Caco-2 (cell line): ENCODE measurements at regions not wholly inside any gene's neighbourhood (a gene's known extent, or its start where the extent isn't known, plus 50 kb on each side); places are given as distances from the start of the nearest gene placed in this dataset.

Experiments used
- BruUV-seq: library from RNA; stranded (reverse); fragments of 400-500 nt; replicated peaks from 2 replicates; lab custom pipeline; 2021; lab: Mats Ljungman, UMichigan
- CTCF ChIA-PET: fragments of 300-600 bp; sonication (Branson Sonifier 250); formaldehyde crosslinking; loops from one replicate; lab custom pipeline; 2022; ENCODE audit warnings: antibody characterized with exemption; lab: Charles Lee
- POLR2A ChIA-PET: fragments of 300-600 bp; sonication (Branson Sonifier 250); formaldehyde crosslinking; loops from one replicate; lab custom pipeline; 2022; ENCODE audit warnings: antibody characterized with exemption; lab: Charles Lee
- DNase-seq, 2 experiments: peaks; one replicate each; pipeline versions ENCODE4 v3.0.0 to v3.0.0-alpha.2; 2020 to 2022
- H3K27me3 ChIP-seq: replicated peaks from 2 replicates; pipeline ENCODE4 v1.6.0; 2011; ENCODE audit warnings: low read length; ENCODE audit not compliant: control insufficient read depth, insufficient read depth
- H3K36me3 ChIP-seq: 2 replicates; pipeline ENCODE4 v1.5.1; 2011; ENCODE audit warnings: low read length; ENCODE audit not compliant: control insufficient read depth, insufficient read depth
- H3K4me1 ChIP-seq: fragments of 250-450 bp; sonication (Bioruptor Pico); 2 replicates; pipeline ENCODE4 v1.5.1; 2020; ENCODE audit warnings: mild to moderate bottlenecking
- H3K4me3 ChIP-seq: 2 replicates; pipeline ENCODE4 v1.5.1; 2011; ENCODE audit warnings: low read depth, mild to moderate bottlenecking, control low read depth, low read length
- H3K9me3 ChIP-seq: fragments of 250-450 bp; sonication (Bioruptor Pico); 2 replicates; pipeline ENCODE4 v1.5.1; 2020; ENCODE audit warnings: mild to moderate bottlenecking, moderate library complexity
- H3K27ac Mint-ChIP-seq: one replicate; pipeline ENCODE4 v1.8.0; 2022; ENCODE audit warnings: mixed read lengths; ENCODE audit not compliant: unreplicated experiment
- H3K27me3 Mint-ChIP-seq: one replicate; pipeline ENCODE4 v1.8.0; 2022; ENCODE audit warnings: mixed read lengths; ENCODE audit not compliant: insufficient read depth, unreplicated experiment
- H3K36me3 Mint-ChIP-seq: one replicate; pipeline ENCODE4 v1.8.0; 2022; ENCODE audit warnings: mild to moderate bottlenecking, mixed read lengths; ENCODE audit not compliant: insufficient read depth, unreplicated experiment
- H3K4me1 Mint-ChIP-seq: one replicate; pipeline ENCODE4 v1.8.0; 2022; ENCODE audit warnings: low read depth, mixed read lengths; ENCODE audit not compliant: unreplicated experiment
- H3K4me3 Mint-ChIP-seq: one replicate; pipeline ENCODE4 v1.8.0; 2022; ENCODE audit warnings: mild to moderate bottlenecking, moderate library complexity, mixed read lengths; ENCODE audit not compliant: unreplicated experiment
- H3K9me3 Mint-ChIP-seq: one replicate; pipeline ENCODE4 v1.8.0; 2022; ENCODE audit warnings: mixed read lengths; ENCODE audit not compliant: unreplicated experiment
- intact Hi-C: fragments of 100-400 bp; cut with micrococcal nuclease; formaldehyde crosslinking; loops from one replicate; pipeline ENCODE4 v1.10.0; 2022; ENCODE audit not compliant: unreplicated experiment
- TF ChIP-seq, protein P1 (sequence below), 2 experiments: fragments of 200-600 bp in 1 of 2; IDR thresholded peaks; 1 replicate in 1 of 2; 2 replicates in 1 of 2; pipeline versions ENCODE4 v1.5.1 to v1.8.0; 2011 to 2022; ENCODE audit warnings: antibody characterized with exemption in 1 of 2, control low read depth in 1 of 2, inconsistent platforms in 1 of 2, low read depth in 1 of 2, low read length in 1 of 2, mild to moderate bottlenecking in 1 of 2, moderate library complexity in 1 of 2; ENCODE audit not compliant: insufficient read depth in 1 of 2, severe bottlenecking in 1 of 2, unreplicated experiment in 1 of 2

DNA sequence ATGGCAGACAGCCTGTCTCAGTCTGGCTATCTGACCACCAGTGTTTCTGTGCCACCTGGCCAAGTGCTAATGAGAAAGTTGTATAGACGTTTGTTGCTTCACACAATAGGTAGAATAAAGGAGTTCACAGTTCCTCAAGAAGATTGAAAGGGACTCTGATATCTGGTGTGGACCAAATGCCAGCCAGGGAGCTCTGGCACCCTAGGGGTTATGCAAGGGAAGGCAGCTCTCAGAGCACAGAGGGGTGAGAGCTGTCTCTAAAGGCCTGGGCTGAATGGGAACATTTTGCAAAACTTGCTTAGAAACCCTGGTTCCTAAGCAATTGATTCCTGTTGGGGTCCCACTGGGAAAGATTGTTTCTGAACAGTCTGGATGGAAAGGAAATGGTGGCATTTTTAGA, 553.8 kb downstream of the EPHA4 start:
- H3K4me3 Mint-ChIP-seq = no peak overlapping the region
- ChIA-PET POLR2A (no interaction called here), CTCF (no interaction called here)
- H3K27me3 Mint-ChIP-seq = no peaks in the 10 kb centered on the region
- no TSS peak for BruUV-seq
- no peak for DNase-seq
- intact Hi-C loops = no loop called here
- H3K9me3 Mint-ChIP-seq = no peaks in the 10 kb centered on the region
- Histone ChIP-seq H3K36me3 (no peaks in the 10 kb centered on the region), H3K27me3 (no peaks in the 10 kb centered on the region), H3K4me3 (no peak overlapping the region), H3K9me3 (no peaks in the 10 kb centered on the region), H3K4me1 (no peaks in the 10 kb centered on the region)
- no peaks in the 10 kb centered on the region for H3K4me1 Mint-ChIP-seq
- H3K36me3 Mint-ChIP-seq = no peaks in the 10 kb centered on the region
- no peak overlapping the region for H3K27ac Mint-ChIP-seq
- TF ChIP-seq, protein P1, sequence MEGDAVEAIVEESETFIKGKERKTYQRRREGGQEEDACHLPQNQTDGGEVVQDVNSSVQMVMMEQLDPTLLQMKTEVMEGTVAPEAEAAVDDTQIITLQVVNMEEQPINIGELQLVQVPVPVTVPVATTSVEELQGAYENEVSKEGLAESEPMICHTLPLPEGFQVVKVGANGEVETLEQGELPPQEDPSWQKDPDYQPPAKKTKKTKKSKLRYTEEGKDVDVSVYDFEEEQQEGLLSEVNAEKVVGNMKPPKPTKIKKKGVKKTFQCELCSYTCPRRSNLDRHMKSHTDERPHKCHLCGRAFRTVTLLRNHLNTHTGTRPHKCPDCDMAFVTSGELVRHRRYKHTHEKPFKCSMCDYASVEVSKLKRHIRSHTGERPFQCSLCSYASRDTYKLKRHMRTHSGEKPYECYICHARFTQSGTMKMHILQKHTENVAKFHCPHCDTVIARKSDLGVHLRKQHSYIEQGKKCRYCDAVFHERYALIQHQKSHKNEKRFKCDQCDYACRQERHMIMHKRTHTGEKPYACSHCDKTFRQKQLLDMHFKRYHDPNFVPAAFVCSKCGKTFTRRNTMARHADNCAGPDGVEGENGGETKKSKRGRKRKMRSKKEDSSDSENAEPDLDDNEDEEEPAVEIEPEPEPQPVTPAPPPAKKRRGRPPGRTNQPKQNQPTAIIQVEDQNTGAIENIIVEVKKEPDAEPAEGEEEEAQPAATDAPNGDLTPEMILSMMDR (IDR thresholded peaks at IDR 0.05; ENCODE audit: insufficient read depth in 1 of 2, low read depth in 1 of 2, low read length in 1 of 2, severe bottlenecking in 1 of 2, unreplicated experiment in 1 of 2) = no peak

DNA sequence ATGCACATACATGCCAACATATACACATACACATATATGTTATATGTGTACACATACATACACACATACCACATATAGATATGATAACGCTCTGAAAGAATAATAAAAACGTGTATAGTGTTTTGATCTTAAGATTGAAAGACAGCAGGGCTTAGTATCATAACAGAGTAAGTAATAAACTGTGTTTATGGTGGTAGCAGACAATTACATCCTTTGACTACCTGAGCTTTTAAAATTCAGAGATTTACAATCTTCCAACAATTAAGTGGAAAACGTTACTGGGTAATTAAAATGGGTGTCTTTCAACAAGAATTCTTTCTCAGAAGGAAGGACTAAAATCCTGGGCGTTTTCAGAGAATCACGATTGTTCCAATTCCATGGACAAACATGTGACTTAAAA, 552.4 kb downstream of the EPHA4 start:
- H3K27ac Mint-ChIP-seq = no peak overlapping the region
- no peaks in the 10 kb centered on the region for H3K4me1 Mint-ChIP-seq
- TF ChIP-seq, protein P1 (IDR thresholded peaks at IDR 0.05; ENCODE audit: insufficient read depth in 1 of 2, low read depth in 1 of 2, low read length in 1 of 2, severe bottlenecking in 1 of 2, unreplicated experiment in 1 of 2) = no peak
- CTCF ChIA-PET = no interaction called here
- POLR2A ChIA-PET = no interaction called here
- H3K9me3 ChIP-seq = no peaks in the 10 kb centered on the region
- no peaks in the 10 kb centered on the region for H3K36me3 Mint-ChIP-seq
- BruUV-seq = no TSS peak
- no peak overlapping the region for H3K4me3 Mint-ChIP-seq
- no peaks in the 10 kb centered on the region for H3K36me3 ChIP-seq
- no peaks in the 10 kb centered on the region for H3K27me3 ChIP-seq
- intact Hi-C loops = no loop called here
- no peaks in the 10 kb centered on the region for H3K9me3 Mint-ChIP-seq
- no peak for DNase-seq
- H3K4me1 ChIP-seq = no peaks in the 10 kb centered on the region
- H3K27me3 Mint-ChIP-seq = peaks cover 3% of the 10 kb centered on the region
- H3K4me3 ChIP-seq = no peak overlapping the region

DNA sequence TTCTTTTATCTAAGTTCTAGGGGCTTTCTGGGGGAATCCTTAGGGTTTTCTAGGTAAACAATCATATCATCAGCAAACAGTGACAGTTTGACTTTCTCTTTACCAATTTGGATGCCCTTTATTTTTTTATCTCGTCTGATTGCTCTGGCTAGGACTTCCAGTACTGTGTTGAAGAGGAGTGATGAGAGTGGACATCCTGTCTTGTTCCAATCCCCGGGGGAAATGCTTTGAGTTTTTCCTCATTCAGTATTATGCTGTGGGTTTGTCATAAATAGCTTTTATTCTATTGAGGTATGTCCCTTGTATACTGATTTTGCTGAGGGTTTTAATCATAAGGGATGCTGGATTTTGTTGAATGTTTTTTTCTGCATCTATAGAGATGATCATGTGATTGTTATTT, 549.5 kb downstream of the EPHA4 start:
- H3K9me3 ChIP-seq = no peaks in the 10 kb centered on the region
- no peaks in the 10 kb centered on the region; the same call in 1 of the 2 replicates for H3K27me3 ChIP-seq
- no peak overlapping the region for H3K4me3 ChIP-seq
- no peak overlapping the region for H3K4me3 Mint-ChIP-seq
- H3K27me3 Mint-ChIP-seq = peaks cover 3% of the 10 kb centered on the region
- H3K9me3 Mint-ChIP-seq = no peaks in the 10 kb centered on the region
- no peaks in the 10 kb centered on the region for H3K36me3 Mint-ChIP-seq
- no peak overlapping the region for H3K27ac Mint-ChIP-seq
- intact Hi-C loops = no loop called here
- no peaks in the 10 kb centered on the region for H3K36me3 ChIP-seq
- no peaks in the 10 kb centered on the region for H3K4me1 Mint-ChIP-seq
- no TSS peak for BruUV-seq
- ChIA-PET POLR2A (no interaction called here), CTCF (interaction anchor here (0.6 kb wide), 1 partner anchor 99 kb away, joined by 3 read pairs; no protein-coding TSS in a partner anchor)
- H3K4me1 ChIP-seq = no peaks in the 10 kb centered on the region
- TF ChIP-seq, protein P1 (IDR thresholded peaks at IDR 0.05; ENCODE audit: insufficient read depth in 1 of 2, low read depth in 1 of 2, low read length in 1 of 2, severe bottlenecking in 1 of 2, unreplicated experiment in 1 of 2) = no peak
- no peak for DNase-seq
